HUES6 (cell line): ENCODE measurements at regions not wholly inside any gene's neighbourhood (a gene's known extent, or its start where the extent isn't known, plus 50 kb on each side); places are given as distances from the start of the nearest gene placed in this dataset.

Experiments
- H3K27ac ChIP-seq: 2 replicates; pipeline ENCODE4 v1.7.0; 2013; ENCODE audit warnings: low read depth, mild to moderate bottlenecking, low read length, inconsistent platforms
- H3K27me3 ChIP-seq: 2 replicates; pipeline ENCODE4 v1.6.1; 2013; ENCODE audit warnings: low read length; ENCODE audit not compliant: control insufficient read depth, insufficient read depth
- H3K36me3 ChIP-seq: 2 replicates; pipeline ENCODE4 v1.6.1; 2013; ENCODE audit warnings: low read length; ENCODE audit not compliant: control insufficient read depth, insufficient read depth
- H3K4me1 ChIP-seq: 2 replicates; pipeline ENCODE4 v1.6.1; 2013; ENCODE audit warnings: low read length; ENCODE audit not compliant: control insufficient read depth, insufficient read depth
- H3K4me3 ChIP-seq: 2 replicates; pipeline ENCODE4 v1.5.1; 2013; ENCODE audit warnings: low read depth, low read length
- H3K9ac ChIP-seq: one replicate; pipeline ENCODE4 v1.6.1; 2013; ENCODE audit warnings: mild to moderate bottlenecking, low read length
- H3K9me3 ChIP-seq: 2 replicates; pipeline ENCODE4 v1.6.1; 2013; ENCODE audit warnings: low read depth, low read length; ENCODE audit not compliant: control insufficient read depth, insufficient read depth

DNA sequence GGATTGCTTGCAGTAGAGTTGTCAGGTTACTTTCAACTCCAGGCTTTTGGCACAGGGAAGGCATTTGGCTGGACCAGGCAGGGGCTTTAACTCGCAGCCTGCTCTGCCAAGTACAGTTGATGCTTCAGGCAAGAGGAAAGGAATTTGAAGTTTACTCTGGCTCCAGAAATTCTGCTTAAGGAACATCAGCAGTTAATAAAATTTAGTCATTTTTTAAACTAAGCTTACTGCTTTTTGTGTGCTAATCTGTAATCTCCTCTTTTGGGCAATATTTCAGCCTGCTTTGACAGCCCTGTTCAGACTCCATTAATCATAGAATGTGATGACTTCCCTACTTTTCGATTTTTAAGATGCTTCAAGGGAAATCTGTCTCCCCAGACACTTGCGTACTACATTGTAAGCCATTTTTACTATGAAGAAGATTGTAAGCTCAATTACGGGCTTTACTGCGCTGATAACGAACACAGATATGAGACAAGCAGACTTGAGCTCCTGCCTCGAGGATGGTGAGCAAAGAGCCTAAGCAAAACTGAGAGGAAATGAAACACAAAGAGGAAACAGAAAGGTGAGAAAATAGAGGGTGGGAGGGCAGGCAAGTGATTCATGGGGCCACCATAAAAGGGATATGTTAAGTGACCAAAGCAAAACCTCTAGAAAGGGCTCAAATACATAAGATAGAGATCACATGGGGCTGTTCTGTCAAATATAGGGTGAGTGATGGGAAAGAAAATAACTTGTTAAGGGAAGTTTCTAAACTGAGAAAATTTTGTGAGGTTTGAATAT, 76.6 kb upstream of the VAV3 start:
- Histone ChIP-seq H3K27me3 (no peaks in the 10 kb centered on the region), H3K9ac (no peak overlapping the region), H3K4me3 (no peak overlapping the region), H3K36me3 (no peaks in the 10 kb centered on the region), H3K4me1 (peaks cover 17% of the 10 kb centered on the region), H3K27ac (no peak overlapping the region), H3K9me3 (no peaks in the 10 kb centered on the region)

DNA sequence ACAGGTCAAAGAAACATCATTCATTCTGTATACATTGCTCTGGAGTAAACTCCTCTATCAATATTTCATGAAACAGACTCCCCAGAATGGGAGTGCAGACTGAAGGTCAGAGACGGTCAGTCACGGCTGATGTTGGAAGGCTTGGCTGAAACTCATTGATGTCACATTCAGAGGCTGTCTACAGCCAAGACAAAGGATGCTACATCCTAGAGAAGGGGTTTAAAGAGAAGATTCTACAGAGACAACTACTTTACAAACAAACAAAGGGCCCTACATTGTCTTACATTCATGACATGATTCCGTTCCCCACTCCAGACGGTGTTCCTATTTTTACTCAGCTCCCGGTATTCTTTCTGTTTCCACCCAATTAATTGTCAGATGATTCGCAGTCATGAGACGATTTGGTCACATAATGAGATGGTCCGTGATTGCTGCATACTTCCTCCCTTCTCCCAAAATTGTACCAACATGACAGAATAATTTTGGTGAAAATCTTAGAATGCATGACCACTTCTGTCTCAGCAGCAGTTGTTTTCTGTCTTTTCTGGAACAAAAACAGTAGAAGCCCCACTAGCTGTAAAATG, 73.8 kb upstream of the VAV3 start:
- no peaks in the 10 kb centered on the region for H3K36me3 ChIP-seq
- peaks cover 10% of the 10 kb centered on the region for H3K4me1 ChIP-seq
- no peak overlapping the region for H3K4me3 ChIP-seq
- no peaks in the 10 kb centered on the region for H3K27me3 ChIP-seq
- no peak overlapping the region for H3K27ac ChIP-seq
- no peaks in the 10 kb centered on the region for H3K9me3 ChIP-seq
- no peak overlapping the region for H3K9ac ChIP-seq

GRCh38 chr1:108036796-108037562, 72.0 kb upstream of the VAV3 start:
- no peaks in the 10 kb centered on the region for H3K9me3 ChIP-seq
- no peaks in the 10 kb centered on the region for H3K36me3 ChIP-seq
- no peak overlapping the region for H3K9ac ChIP-seq
- H3K27ac ChIP-seq = no peak overlapping the region
- H3K27me3 ChIP-seq = no peaks in the 10 kb centered on the region
- no peak overlapping the region for H3K4me3 ChIP-seq
- H3K4me1 ChIP-seq = peaks cover 10% of the 10 kb centered on the region

GRCh38 chr1:108034396-108034795, 69.4 kb upstream of the VAV3 start:
- H3K36me3 ChIP-seq = no peaks in the 10 kb centered on the region
- H3K9me3 ChIP-seq = no peaks in the 10 kb centered on the region
- H3K27ac ChIP-seq = no peak overlapping the region
- no peak overlapping the region for H3K4me3 ChIP-seq
- no peaks in the 10 kb centered on the region for H3K27me3 ChIP-seq
- H3K4me1 ChIP-seq = 0 out of 2 replicates have a peak, but pooled peaks cover 2% of the 10 kb centered on the region
- no peak overlapping the region for H3K9ac ChIP-seq

- Histone ChIP-seq H3K4me1 (0 out of 2 replicates have a peak, but pooled peaks cover 2% of the 10 kb centered on the region), H3K36me3 (no peaks in the 10 kb centered on the region), H3K27me3 (no peaks in the 10 kb centered on the region), H3K9ac (no peak overlapping the region), H3K4me3 (no peak overlapping the region), H3K9me3 (no peaks in the 10 kb centered on the region), H3K27ac (no peak overlapping the region)
These were observed 68.6 kb upstream of the VAV3 start for GRCh38 chr1:108033550-108033951.

- no peak overlapping the region for H3K9ac ChIP-seq
- H3K36me3 ChIP-seq = no peaks in the 10 kb centered on the region
- H3K4me1 ChIP-seq = 0 out of 2 replicates have a peak, but pooled peaks cover 2% of the 10 kb centered on the region
- H3K9me3 ChIP-seq = no peaks in the 10 kb centered on the region
- no peak overlapping the region for H3K4me3 ChIP-seq
- 0 out of 2 replicates have a peak, but pooled peaks cover 2% of the 10 kb centered on the region for H3K27me3 ChIP-seq
- no peak overlapping the region for H3K27ac ChIP-seq
These were observed 63.9 kb upstream of the VAV3 start for GRCh38 chr1:108028841-108029388.

DNA sequence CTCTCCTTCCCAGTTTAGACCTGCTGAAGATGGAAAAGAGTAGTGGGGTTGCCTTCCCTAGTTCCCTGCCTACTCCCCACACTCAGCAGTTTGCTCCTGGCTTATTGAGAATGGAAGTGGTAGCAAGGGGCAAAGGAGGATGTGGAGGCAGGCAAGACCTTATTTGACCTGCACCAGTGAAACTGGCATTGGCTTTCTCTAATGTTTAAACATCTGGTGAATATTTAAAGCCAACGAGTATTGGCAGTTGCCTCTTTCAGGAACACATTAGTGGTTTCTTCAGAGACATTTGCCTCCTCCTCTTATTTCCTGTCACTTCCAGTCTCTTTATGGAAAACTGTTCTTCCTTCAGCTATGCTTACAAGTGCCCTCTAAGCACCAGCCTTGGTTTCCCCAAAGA, 62.4 kb upstream of the VAV3 start:
- Histone ChIP-seq H3K9ac (no peak overlapping the region), H3K27me3 (0 out of 2 replicates have a peak, but pooled peaks cover 2% of the 10 kb centered on the region), H3K9me3 (no peaks in the 10 kb centered on the region), H3K36me3 (no peaks in the 10 kb centered on the region), H3K27ac (no peak overlapping the region), H3K4me1 (0 out of 2 replicates have a peak, but pooled peaks cover 2% of the 10 kb centered on the region), H3K4me3 (no peak overlapping the region)

- no peak overlapping the region for H3K27ac ChIP-seq
These were observed 52.7 kb upstream of the VAV3 start for GRCh38 chr1:108017698-108018097.

DNA sequence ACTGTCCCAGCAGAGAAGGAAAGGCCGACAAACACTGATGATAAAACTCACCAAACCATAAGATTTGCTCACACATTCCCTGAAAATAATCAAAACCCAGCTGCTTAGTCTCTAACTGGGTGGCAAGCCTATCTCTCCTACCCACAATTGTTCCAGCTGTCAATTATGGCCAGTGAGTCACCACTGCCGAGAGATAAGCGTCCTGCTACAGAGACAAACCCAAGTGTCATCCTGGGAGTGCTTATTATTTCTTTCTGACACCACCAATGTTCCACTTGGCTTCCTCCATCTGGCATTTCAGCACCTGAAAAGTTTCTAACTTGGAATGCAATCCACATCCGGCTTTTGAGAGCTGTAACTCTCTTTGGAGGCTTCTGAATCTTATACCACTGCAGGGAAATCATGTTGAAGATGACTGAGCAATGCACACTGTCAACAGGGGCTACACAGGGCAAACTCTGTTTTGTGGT, 51.5 kb upstream of the VAV3 start:
- no peak overlapping the region for H3K4me3 ChIP-seq
- no peak overlapping the region for H3K27ac ChIP-seq
- H3K9ac ChIP-seq = no peak overlapping the region
- peaks cover 3% of the 10 kb centered on the region; the same call in 1 of the 2 replicates for H3K4me1 ChIP-seq
- no peaks in the 10 kb centered on the region for H3K9me3 ChIP-seq
- no peaks in the 10 kb centered on the region for H3K36me3 ChIP-seq
- no peaks in the 10 kb centered on the region for H3K27me3 ChIP-seq

More at GRCh38 chr1:108017698-108018097, 52.7 kb upstream of the VAV3 start:
- Histone ChIP-seq H3K4me3 (no peak overlapping the region), H3K9ac (no peak overlapping the region), H3K9me3 (no peaks in the 10 kb centered on the region), H3K36me3 (no peaks in the 10 kb centered on the region), H3K4me1 (peaks cover 3% of the 10 kb centered on the region; the same call in 1 of the 2 replicates), H3K27me3 (no peaks in the 10 kb centered on the region)
